Esophagus muscularis mucosa (tissue), 3 donors: ENCODE measurements at regions not wholly inside any gene's neighbourhood (a gene's known extent, or its start where the extent isn't known, plus 50 kb on each side); places are given as distances from the start of the nearest gene placed in this dataset.

Source experiments
- POLR2A ChIP-seq: fragments of 450-650 bp; IDR thresholded peaks from one replicate; pipeline ENCODE4 v1.6.1; 2017; ENCODE audit warnings: antibody characterized with exemption, moderate library complexity, mild to moderate bottlenecking, low read depth
- TF ChIP-seq, protein P1 (sequence below), 3 experiments: fragments of 200-600 bp in 2 of 3; fragments of 450-650 bp in 1 of 3; sonication (generic) in 2 of 3; IDR thresholded peaks; one replicate each; pipeline ENCODE4 v1.5.1; 2017 to 2019; ENCODE audit warnings: antibody characterized with exemption in 3 of 3, mild to moderate bottlenecking in 2 of 3, moderate library complexity in 1 of 3

DNA sequence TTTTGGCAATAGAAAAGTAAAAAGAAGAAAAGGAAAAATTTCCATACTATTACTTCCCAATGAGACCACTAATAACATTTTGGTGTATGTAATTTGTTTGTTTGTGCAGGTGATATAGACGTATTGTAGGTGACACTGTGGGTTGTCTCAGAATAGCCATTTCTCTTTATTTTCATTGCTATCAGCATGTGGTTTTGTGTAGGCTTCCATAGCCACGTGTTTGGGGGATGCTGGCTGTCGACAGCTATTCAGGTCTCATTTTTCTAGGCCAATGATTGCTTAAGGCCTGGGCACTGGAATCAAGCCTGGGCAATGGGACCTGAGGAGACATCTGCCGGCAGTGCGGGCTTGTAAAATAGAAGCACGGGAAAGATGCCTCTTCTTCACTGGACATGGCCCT is 71.0 kb upstream of the KCTD1 start:
- TF ChIP-seq, protein P1, sequence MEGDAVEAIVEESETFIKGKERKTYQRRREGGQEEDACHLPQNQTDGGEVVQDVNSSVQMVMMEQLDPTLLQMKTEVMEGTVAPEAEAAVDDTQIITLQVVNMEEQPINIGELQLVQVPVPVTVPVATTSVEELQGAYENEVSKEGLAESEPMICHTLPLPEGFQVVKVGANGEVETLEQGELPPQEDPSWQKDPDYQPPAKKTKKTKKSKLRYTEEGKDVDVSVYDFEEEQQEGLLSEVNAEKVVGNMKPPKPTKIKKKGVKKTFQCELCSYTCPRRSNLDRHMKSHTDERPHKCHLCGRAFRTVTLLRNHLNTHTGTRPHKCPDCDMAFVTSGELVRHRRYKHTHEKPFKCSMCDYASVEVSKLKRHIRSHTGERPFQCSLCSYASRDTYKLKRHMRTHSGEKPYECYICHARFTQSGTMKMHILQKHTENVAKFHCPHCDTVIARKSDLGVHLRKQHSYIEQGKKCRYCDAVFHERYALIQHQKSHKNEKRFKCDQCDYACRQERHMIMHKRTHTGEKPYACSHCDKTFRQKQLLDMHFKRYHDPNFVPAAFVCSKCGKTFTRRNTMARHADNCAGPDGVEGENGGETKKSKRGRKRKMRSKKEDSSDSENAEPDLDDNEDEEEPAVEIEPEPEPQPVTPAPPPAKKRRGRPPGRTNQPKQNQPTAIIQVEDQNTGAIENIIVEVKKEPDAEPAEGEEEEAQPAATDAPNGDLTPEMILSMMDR (IDR thresholded peaks at IDR 0.05): no peak
- no peak for TF ChIP-seq POLR2A
